ENCODE measurements at regions not wholly inside any gene's neighbourhood (a gene's known extent, or its start where the extent isn't known, plus 50 kb on each side); places are given as distances from the start of the nearest gene placed in this dataset.

DNA sequence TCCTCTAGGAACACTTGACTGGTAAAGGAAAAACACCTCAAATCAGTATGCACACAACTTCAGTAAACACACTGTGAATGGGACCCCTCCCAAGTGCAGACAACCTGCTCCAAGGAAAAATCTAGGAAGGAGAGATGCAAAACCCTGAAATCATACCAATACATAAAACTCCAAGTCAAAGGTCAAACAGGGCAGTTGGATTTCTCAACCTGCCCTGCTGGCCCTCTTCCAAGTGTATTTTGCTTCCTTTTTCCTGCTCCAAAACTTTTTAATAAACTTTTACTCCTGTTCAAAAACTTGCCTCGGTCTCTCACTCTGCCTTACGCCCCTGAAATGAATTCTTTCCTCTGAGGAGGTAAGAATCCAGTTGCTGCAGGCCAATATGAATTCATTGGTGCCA is 665.1 kb downstream of the SORCS1 start:
- TF ChIP-seq, protein P1, sequence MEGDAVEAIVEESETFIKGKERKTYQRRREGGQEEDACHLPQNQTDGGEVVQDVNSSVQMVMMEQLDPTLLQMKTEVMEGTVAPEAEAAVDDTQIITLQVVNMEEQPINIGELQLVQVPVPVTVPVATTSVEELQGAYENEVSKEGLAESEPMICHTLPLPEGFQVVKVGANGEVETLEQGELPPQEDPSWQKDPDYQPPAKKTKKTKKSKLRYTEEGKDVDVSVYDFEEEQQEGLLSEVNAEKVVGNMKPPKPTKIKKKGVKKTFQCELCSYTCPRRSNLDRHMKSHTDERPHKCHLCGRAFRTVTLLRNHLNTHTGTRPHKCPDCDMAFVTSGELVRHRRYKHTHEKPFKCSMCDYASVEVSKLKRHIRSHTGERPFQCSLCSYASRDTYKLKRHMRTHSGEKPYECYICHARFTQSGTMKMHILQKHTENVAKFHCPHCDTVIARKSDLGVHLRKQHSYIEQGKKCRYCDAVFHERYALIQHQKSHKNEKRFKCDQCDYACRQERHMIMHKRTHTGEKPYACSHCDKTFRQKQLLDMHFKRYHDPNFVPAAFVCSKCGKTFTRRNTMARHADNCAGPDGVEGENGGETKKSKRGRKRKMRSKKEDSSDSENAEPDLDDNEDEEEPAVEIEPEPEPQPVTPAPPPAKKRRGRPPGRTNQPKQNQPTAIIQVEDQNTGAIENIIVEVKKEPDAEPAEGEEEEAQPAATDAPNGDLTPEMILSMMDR (IDR thresholded peaks at IDR 0.05; ENCODE audit: extremely low read depth in 1 of 2, insufficient read depth in 1 of 2, low read depth in 1 of 2, low read length in 2 of 2) = no peak
- TF ChIP-seq POLR2A (IDR thresholded peaks at IDR 0.05; ENCODE audit: low read depth, low read length) (no peak), EZH2 (IDR thresholded peaks at IDR 0.05; ENCODE audit: borderline replicate concordance, low read depth, low read length, severe bottlenecking) (no peak), POLR2AphosphoS5 (IDR thresholded peaks at IDR 0.05; ENCODE audit: insufficient read depth, low read depth, low read length) (no peak), MYC (IDR thresholded peaks at IDR 0.05; ENCODE audit: low read depth, low read length) (no peak)
- TF ChIP-seq, protein P2, sequence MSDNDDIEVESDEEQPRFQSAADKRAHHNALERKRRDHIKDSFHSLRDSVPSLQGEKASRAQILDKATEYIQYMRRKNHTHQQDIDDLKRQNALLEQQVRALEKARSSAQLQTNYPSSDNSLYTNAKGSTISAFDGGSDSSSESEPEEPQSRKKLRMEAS (IDR thresholded peaks at IDR 0.05; ENCODE audit: insufficient read depth, insufficient read length) = no peak

Data from endothelial cell of umbilical vein (primary cell).